Skin of body (tissue), 1 donor: ENCODE measurements at regions not wholly inside any gene's neighbourhood (a gene's known extent, or its start where the extent isn't known, plus 50 kb on each side); places are given as distances from the start of the nearest gene placed in this dataset.

Experiments
- DNase-seq: peaks from one replicate; lab custom pipeline; 2025; lab: John Stamatoyannopoulos, UW

GRCh38 chr5:74099538-74100267, 473.7 kb downstream of the ARHGEF28 start:
- no peak for DNase-seq

DNA sequence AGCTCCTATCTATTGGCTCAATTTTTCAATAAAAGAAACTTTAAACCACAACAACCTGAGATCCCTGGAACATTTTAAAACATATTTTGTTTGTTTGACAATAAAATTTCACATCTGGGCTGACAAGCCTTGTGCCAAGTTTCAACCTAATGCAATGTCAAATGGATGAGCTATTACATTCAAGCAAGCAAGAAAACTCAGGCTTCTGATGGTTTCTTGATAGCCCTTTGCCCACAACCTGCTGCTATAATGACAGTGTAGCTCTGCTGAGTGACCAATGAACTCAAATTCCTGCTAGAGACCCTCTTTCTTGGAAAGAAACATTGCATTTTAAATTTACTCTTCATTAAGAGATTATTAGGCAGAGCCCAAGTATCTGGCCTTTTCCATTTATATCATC, 472.9 kb downstream of the ARHGEF28 start:
- DNase-seq = peak; percentile 9

DNA sequence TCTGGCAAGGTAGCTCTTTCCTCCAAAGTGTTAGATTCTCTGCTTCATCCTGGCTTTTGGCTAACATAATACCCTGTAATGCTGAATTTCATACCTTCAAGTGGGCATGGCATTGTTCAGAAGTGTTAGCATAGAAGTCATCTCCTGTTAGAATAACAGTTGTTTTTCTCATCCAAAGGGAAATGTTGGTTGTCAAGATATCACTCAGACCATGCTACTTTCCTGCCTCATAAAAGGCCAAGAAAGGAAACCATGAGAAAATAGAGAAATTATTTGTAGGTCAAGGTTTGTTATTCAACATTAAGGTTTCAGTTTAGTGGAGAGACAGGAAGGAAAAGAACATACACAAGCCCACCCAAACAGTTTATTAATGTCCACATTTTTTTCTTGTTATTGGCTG, 472.5 kb downstream of the ARHGEF28 start:
- DNase-seq = no peak

DNA sequence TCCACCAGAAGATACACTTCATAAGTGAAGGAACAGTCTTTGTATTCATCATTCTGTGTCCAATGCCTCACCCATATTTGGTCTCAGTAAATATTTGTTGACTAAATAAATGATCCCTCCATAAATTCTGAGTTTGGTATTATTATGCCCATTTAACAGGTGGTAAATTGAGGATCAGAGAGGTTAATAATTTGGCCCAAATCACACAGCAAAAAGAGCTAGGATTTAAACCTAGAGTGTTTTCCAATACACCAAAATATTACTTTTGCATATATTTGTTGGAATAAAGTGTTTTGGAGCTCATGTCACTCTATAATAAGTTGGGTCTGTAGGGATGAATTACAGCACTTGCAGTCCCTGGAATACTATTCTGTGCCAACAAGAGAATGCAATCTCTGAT, 470.3 kb downstream of the ARHGEF28 start:
- no peak for DNase-seq

- DNase-seq = no peak
These were observed 469.9 kb downstream of the ARHGEF28 start for GRCh38 chr5:74095871-74096270.

DNA sequence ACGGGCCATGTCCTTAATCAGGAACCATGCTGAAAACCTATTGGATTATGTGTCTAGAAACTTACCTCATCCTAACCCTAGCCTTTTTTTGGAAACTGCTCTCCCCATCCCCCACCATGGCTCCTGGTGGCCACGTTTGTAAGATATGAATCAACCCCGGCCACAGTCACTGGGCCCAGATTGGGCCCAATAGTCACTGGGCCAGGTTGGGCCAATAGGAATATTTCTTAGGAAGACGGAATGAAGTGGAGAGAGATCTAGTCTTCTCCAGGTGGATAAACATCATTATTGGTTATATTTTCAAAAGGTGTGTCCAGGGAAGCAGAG, 468.7 kb downstream of the ARHGEF28 start:
- no peak for DNase-seq

DNA sequence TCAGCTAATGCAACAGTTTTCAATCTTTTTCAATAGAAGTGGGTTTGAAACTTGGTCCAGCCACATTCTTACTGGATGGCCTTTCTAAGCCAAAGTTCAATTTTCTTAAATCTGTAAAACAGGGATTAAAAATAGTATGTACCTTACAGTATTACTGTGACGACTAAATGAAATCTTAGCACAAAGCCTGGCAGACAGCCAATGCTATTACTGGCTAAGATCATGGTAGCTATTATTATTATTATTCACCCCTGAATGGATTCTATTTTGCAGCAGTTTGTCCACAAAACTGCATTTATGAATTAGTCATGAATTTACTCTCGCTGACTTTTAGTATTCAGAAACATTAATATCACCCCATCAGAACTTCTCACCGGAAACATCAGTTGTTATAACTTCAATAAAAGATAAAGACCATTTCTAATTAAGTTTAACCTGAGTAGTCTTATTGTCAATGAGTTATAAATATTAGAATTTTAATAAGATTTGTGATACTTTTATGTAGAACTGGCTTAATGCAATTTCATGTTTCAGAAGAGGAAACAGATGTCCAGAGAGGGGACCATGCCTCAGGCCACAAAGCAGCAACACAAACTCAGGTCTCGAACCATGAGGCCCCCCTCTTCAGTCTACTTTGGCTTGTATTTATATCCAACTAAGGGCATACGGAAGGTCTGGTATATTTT, 468.2 kb downstream of the ARHGEF28 start:
- DNase-seq = no peak

DNA sequence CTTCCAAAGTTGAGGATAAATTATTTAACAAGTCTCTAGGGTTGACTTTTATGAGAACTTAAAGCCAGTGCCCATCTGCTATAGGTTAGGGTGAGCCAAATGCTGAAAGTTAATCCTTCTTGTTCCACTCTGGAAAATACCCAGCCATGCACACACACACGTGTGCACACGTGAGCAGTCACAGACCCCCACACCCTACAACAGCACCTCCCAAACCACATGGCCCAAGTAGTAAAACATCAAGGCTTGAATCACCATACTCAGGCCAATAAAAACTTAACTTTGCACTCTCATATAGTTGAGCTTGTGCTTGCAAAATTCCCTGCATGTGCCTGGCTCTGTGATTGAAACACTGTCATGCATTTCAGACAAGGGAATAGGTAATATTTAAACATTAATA, 467.6 kb downstream of the ARHGEF28 start:
- no peak for DNase-seq

DNA sequence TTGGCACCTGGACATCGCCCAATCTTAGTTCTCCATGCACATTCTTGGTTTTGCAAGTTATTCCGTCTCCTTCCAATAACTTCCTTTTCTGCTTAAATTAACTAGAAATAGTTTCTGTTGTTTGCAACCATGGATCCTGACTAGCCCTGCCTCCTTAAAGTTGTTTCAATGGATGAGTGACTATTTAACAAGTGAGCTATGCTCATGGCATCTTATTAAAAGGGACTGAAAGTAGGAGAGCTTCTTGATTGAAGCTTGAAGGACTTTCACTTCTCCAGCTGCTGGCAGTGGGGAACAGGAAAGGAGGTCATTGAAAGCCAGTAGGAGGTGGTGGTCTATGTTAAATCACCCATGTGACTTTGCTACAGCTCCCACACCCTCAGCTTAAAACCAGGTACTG, 466.8 kb downstream of the ARHGEF28 start:
- DNase-seq = no peak

DNA sequence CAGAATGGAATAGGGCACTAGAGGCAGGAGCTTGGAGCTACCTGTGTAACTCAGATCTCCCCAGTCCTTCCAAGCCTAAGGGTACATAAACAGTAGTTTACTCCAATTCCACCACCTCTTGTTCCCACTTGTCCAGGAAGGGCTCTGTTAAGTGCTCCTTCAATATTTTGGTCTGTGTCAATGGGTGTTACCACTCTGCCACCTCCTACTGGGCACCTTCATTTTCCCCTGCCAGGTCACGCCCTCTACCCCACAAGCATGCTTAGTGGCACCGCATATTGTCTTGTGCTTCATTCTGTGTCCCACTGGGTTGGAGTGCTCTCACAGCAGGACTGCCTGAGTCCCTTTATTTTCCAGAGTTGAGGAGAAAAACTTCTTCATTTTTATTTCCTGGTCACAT, 459.8 kb downstream of the ARHGEF28 start:
- DNase-seq = no peak

DNA sequence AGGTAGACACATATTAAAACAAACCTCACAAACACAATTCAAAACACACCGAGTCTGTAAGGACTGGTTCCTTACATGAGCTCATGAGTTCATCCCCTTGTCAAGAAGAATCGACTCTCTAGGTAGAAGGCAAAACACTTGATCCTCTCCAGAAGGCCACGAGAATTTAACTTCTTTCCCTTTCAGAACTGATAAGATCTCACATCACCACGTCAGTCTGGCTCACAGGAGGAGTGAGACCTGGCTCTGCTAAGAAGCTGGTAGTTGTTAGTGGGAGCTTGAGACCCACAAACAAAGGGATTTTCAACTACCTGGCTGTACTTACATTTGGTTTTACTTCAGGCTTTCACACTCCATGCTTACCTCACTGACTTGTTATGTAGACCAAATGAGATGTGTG, 459.2 kb downstream of the ARHGEF28 start:
- DNase-seq = no peak

- DNase-seq = no peak
These were observed 457.2 kb downstream of the ARHGEF28 start for GRCh38 chr5:74083096-74083791.

DNA sequence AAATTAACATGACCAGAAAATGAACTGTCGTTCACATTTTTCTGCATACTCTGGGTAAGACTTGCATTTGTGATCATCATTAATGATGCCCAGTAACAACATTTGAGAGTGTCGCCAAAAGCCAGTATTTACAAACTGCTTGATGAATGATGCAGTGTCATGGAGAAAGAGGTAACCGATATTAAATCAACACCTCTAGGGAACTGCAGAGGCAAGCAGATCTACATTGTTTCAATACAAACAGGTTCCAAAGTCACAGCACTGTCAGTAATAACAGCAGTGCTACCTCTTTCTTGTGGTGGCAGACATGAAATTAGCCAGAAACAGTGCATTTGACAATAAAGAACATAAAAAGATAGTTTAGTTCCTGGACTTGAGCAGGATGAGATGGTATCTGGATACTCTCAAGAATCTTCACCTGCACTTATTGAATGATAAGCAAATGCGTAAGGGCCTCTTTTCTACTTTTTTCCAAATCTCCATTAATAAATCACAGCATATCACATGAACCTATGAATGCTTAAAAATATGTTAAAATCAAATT, 456.6 kb downstream of the ARHGEF28 start:
- DNase-seq = no peak

DNA sequence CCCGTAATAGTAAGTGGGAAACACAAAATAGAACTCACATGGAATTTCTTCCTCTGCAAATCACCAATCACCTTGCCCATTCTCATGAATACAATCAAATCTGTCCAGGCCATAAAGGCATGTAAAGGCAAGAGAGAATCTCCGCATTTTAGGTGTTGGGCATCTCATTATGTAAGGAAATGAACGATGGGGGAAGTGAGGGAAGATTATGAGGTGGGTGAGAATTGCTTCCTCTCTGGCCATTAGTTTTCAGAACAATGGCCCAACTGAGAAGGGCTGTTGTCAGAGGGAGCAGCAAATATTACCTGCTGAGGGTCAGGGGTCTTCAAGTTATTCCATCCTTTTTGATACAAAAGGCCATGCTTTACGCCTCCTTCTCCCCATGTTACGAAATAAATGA, 455.1 kb downstream of the ARHGEF28 start:
- no peak for DNase-seq

DNA sequence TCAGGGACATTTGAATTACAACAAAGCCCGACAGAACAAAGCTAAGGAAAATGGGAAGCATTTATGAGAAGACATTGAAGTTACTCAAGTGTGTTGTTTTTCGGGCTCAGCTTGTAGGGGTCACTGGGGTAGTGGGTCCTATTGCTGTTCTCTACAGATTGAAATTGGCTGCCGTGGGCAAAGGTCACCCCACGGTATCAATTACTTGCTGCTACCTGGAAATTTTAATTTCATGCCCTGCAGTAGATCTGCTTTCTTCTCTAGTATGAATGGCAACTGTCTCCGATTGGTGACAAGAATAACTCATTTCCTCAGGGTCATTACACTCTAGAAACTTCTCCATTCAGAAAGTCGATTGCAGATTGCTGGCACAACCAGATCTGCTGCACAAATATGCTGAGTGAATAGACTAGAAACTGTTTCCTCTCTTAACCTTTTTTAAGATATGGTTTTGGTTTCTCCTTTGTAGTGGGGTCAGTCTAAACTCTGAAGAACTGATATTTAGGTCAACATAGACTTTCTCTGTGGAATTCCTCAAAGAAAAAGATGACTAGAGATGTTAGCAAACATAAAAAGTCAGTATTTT, 454.1 kb downstream of the ARHGEF28 start:
- no peak for DNase-seq

DNA sequence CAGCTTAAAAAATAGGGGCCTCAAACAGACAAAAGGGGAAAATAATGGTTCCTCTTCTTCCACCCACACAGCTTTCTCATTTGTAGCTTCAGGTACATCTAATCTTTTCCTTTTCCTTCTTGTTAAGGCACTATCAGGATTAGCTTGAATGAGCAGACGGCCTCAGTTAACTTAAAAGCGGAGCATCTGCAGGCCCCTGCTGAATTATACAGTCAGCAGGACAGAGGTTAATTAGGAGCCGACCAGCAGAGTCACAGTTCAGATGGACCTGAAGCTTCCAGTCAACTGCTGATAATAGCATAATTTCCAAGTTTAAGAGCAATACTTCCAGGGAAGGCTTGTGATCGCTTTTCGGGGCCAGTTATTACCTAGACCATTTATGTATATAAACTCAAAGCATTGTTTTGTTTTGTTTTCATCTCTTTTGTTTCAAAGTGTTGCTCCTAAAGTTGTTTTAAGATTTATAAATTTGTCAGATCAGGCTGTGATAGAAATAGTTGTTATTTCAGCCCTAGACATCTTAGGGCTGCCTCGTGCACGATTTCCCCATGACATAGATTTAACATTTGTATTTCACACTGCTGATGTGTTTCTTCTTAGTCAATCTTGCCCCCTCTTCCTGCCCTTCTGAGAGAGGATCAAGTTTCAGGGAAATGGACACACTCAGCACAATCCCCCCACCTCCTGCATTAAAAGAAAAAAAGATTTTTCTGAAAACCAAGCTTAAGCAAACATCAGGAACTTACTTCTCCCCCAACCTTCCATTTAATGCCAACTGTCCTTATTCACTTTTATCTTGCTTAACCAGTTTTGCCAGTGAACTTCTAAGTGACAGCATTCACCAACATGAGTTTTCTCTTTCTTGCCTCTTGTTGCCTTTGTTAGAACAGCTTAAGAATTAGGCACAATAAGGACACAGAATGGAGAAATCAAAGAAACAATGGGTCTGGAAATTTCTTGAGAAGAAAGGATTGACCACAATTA, 449.8 kb downstream of the ARHGEF28 start:
- DNase-seq = no peak

DNA sequence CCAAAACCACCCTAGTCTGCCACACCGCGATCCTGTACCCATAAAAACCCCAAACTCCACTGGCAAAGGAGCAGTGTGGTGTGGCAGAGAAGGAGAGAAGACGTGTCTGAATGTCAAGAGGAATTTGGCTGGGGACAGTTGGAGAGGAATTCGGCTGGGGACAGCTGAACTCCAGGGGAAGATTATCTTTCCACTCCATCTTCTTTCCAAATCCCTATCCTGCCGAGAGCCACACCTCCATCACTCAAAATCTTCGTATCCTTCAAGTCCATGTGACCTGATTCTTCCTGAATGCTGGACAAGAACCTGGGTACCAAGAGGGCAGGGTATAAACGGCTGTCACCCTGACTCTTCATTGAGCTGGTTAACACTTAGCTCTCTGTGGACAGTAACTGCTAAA, 448.1 kb downstream of the ARHGEF28 start:
- no peak for DNase-seq

GRCh38 chr5:74073257-74073656, 447.3 kb downstream of the ARHGEF28 start:
- no peak for DNase-seq

GRCh38 chr5:74072646-74073045, 446.6 kb downstream of the ARHGEF28 start:
- DNase-seq = no peak

DNA sequence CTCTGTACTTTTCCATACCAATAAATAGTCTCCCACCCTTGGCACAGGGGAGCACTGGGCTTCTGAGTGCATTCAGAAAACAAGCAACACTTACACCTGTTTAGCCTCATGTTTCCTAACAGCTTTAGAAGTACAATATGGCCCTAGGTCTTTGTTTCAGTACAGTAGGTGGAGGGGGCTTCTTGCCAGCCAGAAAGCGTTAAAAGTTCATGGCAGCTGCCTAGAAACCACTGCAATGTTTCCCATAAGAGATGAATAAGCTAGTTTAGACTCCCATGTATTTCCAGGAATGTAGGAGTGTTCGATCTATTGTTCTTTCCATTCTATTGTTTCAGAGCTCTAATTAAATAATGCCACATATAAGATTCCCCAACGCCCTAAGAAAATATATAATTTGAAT, 444.8 kb downstream of the ARHGEF28 start:
- no peak for DNase-seq

- DNase-seq = no peak
These were observed 443.7 kb downstream of the ARHGEF28 start for GRCh38 chr5:74069741-74070140.
